ENCODE measurements at regions not wholly inside any gene's neighbourhood (a gene's known extent, or its start where the extent isn't known, plus 50 kb on each side); places are given as distances from the start of the nearest gene placed in this dataset.

DNA sequence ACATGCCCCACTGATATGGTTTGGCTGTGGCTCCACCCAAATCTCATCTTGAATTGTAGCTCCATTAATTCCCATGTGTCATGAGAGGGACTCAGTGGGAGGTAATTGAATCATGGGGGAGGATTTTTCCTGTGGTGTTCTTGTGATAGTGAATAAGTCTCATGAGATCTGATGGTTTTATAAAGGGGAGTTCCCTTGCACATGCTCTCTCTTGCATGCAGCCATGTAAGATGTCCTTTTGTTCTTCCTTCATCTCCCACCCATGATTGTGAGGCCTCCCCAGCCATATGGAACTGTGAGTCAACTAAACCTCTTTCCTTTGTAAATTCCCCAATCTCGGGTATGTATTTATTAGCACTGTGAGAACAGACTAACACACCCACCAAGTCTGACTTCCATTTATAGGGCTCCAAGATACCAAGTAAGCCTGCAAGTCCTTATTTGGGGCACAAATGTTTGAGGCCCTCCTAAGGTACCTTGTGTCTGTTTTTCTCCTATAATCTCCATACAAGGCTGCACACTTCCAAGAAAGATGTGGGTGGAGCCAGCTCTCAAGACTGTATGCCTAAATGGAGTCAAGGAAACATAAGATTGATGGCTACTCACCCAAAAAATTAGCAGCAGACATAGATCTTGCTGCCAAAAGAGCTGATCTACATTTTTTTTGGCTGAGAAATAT, 364.7 kb downstream of the TXNL1 start:
- no peak for ATAC-seq
- TF ChIP-seq BACH2 (CRISPR knock-in tag; IDR thresholded peaks at IDR 0.05; ENCODE audit: borderline replicate concordance) = no peak
- no peak for TF ChIP-seq ZNF70 (CRISPR knock-in tag; IDR thresholded peaks at IDR 0.05)
- no peak for TF ChIP-seq PPARA (CRISPR knock-in tag; IDR thresholded peaks at IDR 0.05; ENCODE audit: borderline replicate concordance)
- TF ChIP-seq TSHZ2 (CRISPR knock-in tag; IDR thresholded peaks at IDR 0.05) = no peak
- TF ChIP-seq TCF4 (CRISPR knock-in tag; IDR thresholded peaks at IDR 0.05; ENCODE audit: borderline replicate concordance) = no peak

- TF ChIP-seq BACH2 (CRISPR knock-in tag; IDR thresholded peaks at IDR 0.05; ENCODE audit: borderline replicate concordance) (no peak), POU6F1 (CRISPR knock-in tag; IDR thresholded peaks at IDR 0.05; ENCODE audit: borderline replicate concordance, low read depth) (no peak), RARB (CRISPR knock-in tag; IDR thresholded peaks at IDR 0.05) (no peak), ARNTL (CRISPR knock-in tag; IDR thresholded peaks at IDR 0.05; ENCODE audit: borderline replicate concordance, low read depth) (no peak), ZNF8 (CRISPR knock-in tag; IDR thresholded peaks at IDR 0.05) (no peak), SNAI2 (CRISPR knock-in tag; IDR thresholded peaks at IDR 0.05) (no peak), ISL1 (CRISPR knock-in tag; IDR thresholded peaks at IDR 0.05) (no peak), ZC3H10 (CRISPR knock-in tag; IDR thresholded peaks at IDR 0.05) (no peak), CSDC2 (CRISPR knock-in tag; IDR thresholded peaks at IDR 0.05) (no peak), TOX (CRISPR knock-in tag; IDR thresholded peaks at IDR 0.05; ENCODE audit: borderline replicate concordance) (no peak)
- TF ChIP-seq, protein P1, sequence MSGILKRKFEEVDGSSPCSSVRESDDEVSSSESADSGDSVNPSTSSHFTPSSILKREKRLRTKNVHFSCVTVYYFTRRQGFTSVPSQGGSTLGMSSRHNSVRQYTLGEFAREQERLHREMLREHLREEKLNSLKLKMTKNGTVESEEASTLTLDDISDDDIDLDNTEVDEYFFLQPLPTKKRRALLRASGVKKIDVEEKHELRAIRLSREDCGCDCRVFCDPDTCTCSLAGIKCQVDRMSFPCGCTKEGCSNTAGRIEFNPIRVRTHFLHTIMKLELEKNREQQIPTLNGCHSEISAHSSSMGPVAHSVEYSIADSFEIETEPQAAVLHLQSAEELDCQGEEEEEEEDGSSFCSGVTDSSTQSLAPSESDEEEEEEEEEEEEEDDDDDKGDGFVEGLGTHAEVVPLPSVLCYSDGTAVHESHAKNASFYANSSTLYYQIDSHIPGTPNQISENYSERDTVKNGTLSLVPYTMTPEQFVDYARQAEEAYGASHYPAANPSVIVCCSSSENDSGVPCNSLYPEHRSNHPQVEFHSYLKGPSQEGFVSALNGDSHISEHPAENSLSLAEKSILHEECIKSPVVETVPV (CRISPR knock-in tag; IDR thresholded peaks at IDR 0.05) = no peak
- TF ChIP-seq, protein P2, sequence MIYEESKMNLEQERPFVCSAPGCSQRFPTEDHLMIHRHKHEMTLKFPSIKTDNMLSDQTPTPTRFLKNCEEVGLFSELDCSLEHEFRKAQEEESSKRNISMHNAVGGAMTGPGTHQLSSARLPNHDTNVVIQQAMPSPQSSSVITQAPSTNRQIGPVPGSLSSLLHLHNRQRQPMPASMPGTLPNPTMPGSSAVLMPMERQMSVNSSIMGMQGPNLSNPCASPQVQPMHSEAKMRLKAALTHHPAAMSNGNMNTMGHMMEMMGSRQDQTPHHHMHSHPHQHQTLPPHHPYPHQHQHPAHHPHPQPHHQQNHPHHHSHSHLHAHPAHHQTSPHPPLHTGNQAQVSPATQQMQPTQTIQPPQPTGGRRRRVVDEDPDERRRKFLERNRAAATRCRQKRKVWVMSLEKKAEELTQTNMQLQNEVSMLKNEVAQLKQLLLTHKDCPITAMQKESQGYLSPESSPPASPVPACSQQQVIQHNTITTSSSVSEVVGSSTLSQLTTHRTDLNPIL (CRISPR knock-in tag; IDR thresholded peaks at IDR 0.05; ENCODE audit: low read depth) = no peak
- no peak for ATAC-seq
These were observed 367.6 kb downstream of the TXNL1 start for GRCh38 chr18:56270671-56271250.

DNA sequence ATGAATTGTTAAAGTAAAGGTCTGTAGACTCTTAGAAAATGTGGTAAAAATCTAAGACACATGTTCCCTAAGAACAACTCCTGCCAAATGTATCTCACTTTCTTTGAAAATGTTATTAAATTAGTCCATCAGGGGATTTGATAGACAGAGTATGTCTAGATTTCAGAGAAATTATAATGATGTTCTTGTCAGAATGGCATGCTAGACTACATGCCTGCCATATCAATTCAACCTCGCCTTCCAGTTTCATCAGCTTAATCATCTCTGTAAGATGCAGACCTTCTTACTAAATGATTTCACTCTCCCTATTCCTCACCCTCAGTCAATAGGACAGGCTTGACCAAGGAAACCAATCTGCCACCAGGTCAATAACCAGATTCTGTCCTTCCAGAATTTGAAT, 368.4 kb downstream of the TXNL1 start:
- no peak for ATAC-seq
- TF ChIP-seq ISL1 (CRISPR knock-in tag; IDR thresholded peaks at IDR 0.05) (0 out of 2 replicates have a peak, but pooled peaks have one; percentile 28), ZFP30 (CRISPR knock-in tag; IDR thresholded peaks at IDR 0.05) (no peak), TOX (CRISPR knock-in tag; IDR thresholded peaks at IDR 0.05; ENCODE audit: borderline replicate concordance) (no peak), ZFP3 (CRISPR knock-in tag; IDR thresholded peaks at IDR 0.05) (no peak), ZNF565 (CRISPR knock-in tag; conservative IDR thresholded peaks at IDR 0.05; ENCODE audit: low read depth) (no peak), TSHZ2 (CRISPR knock-in tag; IDR thresholded peaks at IDR 0.05) (no peak)

Data from SK-N-SH treated with all-trans-retinoic acid at 6 μM for 48 hours (cell line).